T-helper 9 cell (primary cell): ENCODE measurements at regions not wholly inside any gene's neighbourhood (a gene's known extent, or its start where the extent isn't known, plus 50 kb on each side); places are given as distances from the start of the nearest gene placed in this dataset.

ENCODE experiments used
- DNase-seq: peaks from one replicate; pipeline ENCODE4 v3.0.0-alpha.2; 2020

DNA sequence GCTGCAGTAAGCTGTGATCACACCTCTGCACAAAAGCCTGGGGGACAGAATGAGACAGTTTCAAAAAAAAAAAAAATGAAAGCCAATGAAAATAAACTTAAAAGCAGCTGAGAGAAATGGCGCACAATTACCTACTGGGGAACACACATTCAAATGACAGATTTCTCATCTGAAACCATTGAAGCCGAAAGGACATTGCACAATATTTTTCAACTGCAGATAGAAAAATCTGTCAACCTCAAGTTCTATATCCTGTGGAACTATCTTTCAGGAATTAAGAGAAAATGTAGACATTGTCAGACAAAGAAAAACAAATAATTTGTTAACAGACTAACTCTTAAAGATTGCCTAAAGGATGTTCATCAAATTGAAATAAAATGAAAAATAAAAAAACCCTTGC is 442.8 kb downstream of the MATN1 start:
- no peak for DNase-seq

DNA sequence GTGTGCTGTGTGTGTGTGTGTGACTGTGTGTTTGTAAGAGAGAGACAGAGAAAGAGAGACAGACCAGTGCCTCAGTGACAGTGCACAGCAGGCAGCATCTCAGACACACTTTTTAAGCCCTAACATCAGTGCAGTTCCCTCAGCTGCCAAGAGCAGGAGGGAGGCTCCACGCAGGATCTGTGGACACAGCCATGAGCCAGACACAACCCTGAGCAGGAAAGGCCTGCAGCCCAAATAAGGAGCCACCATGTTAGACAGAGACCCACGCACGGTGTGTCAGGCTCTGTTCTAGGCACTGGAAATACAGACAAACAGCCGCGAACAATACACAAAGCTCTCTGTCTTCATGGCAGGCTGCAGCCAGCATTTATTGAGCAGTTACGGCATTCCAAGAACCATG is 445.5 kb downstream of the MATN1 start:
- DNase-seq = no peak

DNA sequence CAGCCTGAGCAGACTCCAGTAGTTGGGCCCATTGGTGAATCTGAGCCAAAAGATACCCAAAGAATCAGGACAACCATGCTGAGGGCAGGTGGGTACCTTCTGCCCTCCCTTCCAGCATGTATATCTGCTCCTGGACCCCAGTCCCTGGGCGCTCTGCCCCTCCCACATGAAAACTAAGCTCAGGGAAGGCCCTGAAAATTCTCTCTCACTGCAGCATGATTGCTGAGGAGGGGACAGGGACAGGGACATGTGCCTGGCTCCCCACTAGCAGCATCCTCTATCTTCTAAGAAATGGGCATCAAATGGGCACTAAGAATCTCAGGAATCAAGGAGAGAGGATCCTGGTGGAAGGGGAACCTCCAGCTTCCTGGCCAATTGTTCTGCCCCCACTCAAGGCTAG is 446.0 kb downstream of the MATN1 start:
- no peak for DNase-seq

DNA sequence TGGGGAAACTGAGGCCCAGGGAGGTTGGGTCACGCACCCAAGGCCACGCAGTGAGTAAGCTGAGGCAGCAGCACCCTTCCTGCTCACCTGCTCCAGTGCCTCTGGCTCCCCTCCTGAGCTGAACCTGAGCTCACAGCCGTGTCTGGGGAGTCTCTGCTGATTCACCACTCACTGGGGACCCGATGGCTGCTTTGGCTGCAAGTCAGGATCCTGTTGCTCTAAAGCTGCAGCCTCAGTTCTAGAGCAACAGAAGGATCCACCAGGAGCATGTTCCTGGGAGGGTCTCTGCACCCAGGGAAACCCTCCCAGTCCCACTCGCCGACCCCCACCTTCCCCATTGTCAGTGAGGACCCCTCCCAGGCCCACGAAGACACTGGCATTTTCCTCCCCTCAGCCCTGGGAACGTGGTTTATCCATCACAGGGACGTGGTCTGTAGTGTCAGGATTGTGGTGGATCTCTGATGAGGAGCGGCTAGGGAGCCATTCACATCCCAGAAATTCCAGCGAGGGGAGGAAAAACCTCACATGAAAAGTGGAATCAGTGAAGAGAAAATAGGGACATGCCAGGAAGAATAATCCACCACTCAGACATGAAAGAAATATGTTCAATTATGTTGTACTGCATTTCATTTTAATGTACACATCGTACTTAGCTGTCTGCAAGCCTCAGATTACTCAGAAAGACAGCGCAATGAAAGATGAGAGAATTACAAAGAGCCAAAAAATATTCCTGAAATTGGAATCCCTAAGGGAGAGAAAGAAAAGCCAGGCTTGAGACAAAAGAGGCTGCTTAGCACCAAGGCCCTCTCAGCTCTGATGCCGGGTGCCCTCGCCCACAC is 447.2 kb downstream of the MATN1 start:
- no peak for DNase-seq

DNA sequence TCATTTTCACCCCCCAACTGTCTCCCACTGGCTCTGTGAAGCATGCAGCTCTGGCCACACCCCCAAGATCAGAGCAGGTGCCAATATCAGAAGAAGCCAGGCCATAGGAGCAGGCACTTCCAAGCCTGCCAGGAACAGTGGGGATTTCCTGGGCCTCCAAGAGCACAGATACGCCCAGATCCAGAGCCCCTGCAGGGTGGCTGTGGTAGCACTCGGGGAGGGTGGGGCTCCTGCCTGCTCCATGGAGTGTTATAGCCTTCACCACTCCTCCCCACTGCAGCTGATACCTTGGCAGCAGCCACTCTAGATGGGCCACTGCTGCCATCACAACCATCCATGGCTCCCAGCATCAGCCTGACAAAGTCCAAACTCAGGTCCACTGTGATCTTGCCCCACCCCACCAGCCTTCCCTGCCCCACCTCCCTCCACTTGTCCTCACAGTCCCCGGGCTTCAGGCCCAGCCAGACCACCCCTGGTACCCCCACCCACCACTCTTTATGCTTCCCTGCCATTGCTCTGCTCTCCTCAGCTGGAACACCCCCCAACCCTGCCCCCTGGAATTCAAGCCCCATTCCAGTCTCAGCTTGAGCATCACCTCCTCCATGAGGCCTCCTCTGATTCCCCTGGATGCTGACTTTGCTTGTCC is 448.3 kb downstream of the MATN1 start:
- DNase-seq = no peak

DNA sequence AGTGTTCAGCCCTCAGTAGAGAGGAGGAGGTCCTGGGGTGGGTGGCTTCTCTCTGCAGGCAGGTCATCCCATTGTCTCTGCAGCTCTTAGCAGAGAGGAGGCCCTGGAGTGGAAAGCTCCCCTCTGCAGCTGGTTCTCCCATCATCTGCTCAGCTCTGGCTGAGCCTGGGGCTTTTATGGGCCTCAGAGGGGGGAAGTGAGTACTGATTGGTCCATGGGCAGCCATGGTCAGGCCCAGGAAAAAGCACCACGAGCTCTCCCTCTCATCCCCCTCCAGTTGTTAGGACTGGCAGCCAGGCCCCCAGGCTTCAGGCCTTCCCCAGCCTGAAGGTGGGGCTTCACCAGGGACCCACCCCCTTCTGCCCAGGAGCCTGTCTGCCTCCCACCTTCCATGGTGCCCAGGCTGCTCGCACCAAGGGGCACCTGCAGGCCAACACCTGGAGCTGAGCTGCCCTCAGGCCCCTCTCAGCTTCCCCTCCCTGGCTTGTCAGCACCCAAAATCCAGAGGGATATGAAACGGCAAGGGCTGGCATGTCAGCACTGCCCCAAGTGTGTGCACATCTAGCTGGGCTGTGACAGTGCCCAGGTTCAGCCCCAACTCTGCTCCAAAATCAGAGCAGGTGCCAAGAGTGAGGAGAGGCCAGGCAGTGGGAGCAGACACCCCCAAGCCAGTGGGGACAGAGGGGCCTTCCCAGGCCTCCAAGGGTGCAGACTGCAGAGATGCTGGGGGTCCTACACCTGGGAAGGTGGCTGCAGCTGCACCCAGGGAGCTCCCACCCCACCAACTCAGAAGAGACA is 449.0 kb downstream of the MATN1 start:
- DNase-seq = no peak

DNA sequence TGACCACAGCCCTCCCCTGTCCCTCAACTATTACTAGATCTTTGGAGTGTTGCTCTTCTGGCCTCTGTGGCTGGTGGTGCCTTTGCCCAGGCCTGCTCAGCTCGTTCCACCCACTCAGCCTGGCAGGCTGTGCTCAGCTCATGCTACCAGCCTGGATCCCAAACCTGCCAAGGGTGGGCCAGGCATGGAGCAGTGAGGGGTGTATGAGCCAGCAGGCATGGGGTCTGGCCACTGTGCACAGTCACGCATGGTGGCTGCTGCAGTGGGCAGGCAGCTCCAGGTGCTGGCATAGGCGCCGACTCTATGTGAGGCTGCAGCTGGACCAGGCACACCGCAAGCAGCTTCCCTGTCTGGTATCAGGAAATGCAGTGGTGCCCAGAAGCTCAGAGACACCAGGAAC is 449.9 kb downstream of the MATN1 start:
- DNase-seq = no peak

DNA sequence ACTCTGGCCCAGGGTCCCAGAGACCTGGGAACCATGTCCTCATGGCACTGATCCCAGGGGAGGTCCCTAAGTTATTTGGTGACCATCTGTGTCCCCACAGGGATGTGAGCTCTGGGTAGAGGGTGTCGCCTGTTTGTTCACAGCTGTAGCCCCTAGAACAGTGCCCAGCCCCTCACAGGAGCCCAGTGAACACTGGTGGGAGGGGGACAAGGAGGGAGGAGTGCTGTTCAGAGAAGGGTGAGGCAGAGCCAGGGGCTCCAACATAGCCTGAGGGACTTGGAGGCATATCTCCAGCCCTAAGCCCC is 450.4 kb downstream of the MATN1 start:
- DNase-seq = no peak

DNA sequence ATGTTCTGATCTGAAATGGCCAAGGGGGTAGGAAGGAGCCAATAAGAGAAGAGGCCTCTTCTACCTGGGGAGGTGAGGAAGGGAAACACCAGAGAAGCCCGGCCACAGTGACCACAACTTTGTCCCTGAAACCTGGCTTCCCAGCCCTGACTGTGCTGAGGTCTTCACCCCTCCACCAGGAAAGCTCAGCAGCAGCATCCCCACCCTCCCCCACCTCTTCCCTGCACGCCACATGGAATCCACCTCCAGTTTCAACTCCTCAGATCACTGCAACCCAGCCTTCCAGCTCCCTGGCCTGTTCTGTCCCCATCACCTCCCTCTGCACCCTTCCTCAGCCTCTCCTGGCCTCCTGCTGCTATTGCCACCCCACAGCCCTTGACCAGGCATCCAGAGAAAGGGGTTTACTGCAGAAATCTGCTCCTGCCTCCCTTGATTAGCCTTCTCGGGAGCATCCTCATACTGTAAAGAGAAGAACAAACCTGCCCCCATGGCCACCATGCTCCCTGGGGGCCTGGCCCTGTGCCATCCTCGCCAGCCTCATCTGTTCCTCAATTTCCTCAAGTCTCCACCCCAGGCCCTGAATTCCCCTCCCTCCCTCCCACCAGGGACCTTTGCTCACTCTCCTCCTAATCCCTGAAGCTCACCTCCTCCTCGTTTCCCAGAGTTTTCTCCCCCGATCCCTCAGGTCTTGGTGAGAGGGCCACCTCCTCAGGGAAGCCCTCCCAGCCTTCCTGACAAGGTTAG is 450.9 kb downstream of the MATN1 start:
- DNase-seq = no peak

DNA sequence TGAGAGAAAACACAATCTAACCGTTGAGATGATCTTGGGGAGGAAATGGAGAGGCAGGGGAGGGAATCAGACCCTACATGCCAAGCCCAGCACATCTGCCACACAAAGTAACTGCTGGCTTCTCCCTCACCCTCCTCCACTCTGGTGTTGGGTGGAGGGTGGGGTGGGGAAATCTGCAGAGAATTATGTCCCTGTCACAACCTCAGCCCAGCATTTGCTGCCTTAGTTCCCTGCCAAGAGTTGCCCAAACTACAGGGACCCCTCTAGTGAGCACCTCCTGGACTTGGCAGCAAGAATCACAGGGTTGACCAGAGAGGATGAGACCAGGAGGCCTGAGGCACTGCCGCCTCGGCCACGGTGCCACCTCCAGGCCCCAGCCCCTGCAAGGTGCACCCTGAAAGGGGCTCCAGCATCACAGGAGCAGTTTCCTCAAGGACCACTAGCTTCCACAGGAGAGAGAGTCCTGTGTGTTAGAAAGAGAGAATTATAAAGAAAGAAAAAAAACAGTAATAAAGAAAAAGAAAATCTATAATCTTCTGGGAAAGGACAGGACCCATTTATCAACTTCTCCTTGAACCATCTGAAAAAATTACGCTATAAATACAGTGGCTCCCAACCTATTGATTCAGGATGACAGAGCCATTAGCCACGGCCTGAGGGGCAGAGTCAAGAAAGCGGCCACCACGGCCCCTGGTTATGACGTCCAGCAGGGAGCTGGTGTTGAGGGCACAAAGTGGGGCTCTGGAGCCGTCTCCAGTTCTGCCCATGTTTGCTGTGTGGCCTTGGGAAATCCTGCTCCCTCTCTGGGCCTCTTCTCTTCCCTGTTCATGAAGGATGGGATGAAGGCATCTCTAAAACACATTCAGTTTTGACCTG is 451.7 kb downstream of the MATN1 start:
- no peak for DNase-seq

DNA sequence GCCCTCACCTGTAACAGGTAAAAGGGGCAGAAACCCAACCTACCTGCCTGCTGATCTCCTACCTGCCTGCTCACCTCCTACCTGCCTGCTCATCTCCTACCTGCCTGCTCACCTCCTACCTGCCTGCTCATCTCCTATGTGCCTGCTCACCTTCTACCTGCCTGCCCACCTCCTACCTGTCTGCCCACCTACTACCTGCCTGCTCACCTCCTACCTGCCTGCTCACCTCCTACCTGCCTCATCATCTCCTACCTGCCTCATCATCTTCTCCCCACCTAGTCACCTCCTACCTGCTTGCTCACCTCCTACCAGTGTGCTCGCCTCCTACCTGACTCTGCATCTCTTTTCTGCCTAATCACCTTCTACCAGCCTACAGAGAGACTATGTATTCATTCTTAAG is 452.9 kb downstream of the MATN1 start:
- DNase-seq = no peak

DNA sequence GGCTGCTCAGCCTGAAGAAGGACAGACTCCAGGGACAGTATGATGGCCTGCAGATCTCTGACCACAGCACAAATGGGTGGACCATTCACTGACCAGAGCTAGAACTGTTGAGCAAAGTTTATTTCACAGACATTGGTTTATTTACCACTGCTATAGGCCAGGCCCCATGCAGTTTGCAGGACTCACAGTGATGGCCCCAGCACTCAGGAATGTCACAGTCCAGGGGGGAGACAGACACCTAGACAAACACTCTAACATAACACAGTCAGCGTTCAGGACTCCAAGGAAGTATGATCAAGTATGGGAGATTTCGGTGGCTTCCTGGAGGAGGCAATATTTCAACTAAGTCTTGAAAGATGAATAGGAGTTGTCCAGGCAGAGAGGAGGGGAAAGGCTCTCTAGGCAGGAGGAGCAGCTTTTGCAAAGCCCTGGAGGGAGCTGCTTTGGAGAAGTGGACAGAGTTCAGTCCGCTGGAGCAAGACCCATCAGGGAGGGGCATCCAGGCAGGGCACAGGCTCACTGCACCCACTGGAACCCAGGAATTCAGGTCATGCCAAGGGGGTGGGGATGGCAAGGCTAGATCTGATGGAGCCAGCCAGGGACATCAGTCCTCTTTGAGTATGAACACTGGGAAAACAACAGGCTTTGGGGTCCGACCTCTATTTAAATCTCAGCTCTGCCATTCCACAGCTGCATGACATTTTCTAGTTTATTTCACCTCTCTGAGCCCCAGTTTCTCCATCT is 454.3 kb downstream of the MATN1 start:
- no peak for DNase-seq

DNA sequence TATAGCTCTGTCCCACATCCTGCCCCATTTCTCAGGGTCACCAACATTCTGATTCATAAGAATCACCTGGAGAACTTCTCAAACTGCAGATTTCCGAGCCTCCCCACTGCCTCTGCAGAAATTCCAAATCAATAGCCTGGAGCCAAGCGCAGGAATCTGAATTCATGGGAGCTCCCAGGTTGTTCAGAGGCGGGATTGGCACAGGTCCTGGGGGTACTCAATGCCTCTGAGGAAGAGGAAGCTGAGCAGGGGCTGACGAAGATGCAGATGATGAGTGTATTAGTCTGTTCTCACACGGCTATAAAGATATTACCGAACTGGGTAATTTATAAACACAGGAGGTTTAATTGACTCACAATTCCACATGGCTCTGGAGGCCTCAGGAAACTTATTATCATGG is 455.5 kb downstream of the MATN1 start:
- no peak for DNase-seq

DNA sequence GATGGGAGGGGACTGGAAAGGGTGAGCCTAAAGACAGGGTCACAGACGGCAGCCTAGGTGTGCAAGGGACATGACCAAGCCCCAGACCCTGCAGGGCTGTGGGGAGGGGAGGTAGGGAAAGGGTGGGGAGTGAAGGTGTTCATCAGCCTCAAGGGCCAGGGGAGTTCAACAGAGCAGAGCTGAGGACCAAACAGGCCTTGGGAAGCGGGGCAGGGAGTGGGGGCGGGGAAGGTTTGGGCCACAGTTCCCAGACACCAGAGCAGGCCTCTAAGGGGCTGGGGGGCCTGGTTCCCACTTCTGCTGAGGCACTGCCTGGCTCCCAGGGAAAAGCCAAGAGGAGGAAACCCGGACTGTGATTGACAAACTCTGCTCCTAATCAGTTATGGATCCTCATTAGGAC is 456.3 kb downstream of the MATN1 start:
- no peak for DNase-seq

DNA sequence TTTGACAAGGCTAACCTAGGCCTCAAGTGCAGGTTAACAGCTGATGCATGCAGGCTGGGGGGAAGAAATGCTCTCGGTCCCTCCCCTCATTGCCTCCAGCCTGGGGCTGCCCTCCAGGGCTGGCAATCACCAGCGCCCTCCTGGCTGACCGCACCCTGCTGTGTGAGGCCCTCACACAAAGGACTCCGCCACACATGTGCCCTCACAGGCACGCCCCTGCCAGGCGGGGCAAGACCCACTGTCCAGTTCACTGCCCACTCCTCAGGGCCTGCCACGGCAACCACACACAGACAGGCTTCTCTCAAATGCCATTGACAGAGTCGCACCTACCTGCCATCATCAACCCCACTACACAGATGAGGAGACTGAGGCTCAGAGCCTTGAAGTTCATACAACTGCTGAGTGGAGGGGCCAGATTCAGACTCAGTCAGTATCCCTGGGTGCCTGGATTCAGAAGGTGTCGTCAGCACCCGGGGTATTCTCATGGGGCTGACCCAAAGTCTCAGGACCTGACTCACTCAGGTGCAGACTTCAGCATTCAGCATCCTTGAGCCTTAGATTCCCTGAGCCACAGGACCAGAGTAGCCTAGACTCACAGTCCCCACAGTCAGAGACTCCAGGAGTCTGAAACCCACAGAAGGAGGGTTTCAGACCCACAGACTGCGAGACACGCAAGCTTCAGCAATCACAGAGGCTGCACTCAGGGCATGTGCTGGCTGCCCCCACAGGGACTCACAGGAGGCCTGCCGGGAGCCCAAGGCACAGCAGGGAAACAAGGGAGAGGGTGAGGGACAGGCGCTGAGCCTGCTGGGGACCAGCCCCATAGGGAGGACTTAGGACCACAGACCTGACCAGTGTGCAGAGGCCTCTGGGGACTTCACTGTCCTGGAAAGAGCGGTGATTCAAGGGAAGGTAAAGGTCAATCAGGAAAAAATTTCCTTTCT is 458.0 kb downstream of the MATN1 start:
- DNase-seq = no peak

DNA sequence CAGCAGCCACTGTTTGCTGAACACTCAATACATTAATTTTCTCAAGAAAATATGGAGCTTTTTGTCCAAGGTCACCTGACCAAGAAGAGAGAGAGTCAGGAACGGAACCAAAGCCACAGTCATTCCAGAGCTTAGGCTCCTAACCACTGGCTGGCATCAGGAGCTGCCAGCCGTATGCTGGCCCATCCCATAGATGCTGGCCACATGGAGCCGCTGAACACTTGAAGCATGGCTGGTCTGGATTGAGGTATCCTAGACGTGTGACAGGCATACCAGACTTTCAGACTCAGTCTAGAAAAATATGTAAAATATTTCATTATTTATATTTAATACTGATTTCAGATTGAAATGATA is 458.7 kb downstream of the MATN1 start:
- DNase-seq = no peak

DNA sequence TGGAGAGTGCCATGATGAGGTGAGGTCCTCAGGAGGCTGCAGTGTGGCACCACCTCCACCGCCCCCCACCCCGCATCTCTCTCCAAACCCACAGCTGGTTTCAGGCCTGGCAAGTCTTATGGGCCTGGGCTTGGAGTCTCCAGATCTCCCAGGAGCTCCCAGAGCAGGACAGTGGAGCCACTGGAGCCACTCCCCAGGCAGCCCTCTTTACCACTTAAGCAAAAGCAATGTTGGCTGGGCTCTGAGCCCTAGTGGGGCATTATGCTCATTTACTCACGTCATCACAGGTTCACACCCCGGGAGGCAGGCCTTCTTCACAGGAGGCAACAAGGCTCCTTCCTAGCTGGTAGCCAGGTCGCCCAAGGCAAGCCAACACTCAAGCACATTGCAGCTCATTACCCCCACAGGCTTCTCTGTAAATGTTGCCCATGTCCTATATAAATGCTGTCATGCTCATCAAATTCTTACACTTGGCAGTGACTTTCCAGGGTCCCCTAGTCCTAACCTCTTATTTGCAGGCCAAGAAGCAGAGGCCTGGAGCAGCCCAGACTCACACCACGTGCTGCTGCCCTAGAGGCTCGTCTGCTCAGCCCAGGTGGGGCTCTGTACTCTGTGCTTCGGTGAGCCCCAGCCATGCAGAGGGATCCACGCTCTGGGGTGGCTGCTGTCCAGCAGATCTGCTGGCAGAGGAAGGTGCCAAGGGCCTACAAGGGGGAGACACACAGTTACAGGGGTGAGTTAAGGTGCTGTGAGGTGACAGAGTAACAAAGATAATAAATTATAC is 459.3 kb downstream of the MATN1 start:
- DNase-seq = no peak

DNA sequence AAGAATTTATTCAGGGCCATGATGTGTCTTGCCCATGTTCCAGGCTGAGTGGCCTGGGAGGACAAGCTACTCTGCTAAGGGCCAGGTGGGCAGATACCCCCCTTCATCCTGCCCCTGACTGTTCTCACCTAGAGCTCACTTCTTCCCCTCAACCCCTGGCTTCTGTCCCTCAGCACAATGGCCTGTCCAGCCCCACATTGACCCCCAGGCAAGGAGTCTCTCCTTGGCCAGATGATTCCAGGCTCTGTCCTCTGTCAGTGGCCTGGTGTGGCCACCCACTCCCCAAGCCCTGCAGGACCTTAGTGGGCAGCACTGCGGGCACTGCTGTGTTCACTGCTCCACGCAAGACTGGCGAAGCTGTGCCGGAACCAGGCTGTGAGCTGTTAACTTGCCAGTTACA is 460.0 kb downstream of the MATN1 start:
- DNase-seq = no peak

DNA sequence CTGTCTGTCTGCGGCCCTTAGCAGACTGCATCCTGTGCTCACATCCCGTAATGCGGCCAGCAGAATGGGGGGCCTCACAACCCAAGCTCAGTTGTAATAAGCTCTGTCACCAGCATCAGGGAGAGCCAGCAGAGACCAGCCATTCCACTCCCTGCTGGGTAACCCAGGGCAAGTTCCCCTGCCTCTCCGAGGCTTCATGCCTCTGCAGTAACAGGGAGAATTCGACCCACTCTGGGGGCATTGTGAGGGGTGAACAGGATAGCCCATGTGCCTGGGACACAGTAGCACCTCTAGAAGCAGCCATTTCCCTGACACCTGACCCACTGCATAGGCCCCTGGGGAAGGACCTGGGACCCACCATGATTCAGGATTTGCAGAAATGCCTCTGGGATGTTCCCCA is 461.2 kb downstream of the MATN1 start:
- DNase-seq = no peak

DNA sequence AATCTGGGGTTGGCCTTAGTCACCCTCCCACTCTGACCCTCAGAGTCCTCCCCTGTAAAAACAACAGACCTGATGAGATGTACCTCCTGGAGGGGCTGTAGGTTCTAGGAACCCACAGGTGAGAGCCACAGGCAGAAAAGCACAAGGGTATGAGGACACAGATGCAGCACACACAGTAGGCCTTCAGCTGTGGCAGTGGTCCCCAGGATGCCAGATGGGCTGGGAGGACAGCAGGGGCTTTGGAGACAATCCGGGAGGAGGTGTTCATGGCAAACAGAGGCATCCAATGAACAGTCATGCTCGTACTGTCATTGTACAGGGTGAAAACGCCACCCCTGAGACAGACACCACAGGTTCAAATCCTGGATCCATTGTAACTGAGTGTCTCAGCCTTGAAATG is 463.1 kb downstream of the MATN1 start:
- no peak for DNase-seq
